GM23338 (cell line): ENCODE measurements at regions not wholly inside any gene's neighbourhood (a gene's known extent, or its start where the extent isn't known, plus 50 kb on each side); places are given as distances from the start of the nearest gene placed in this dataset.

Experiments
- ATAC-seq: fragments of 200-7000 bp; cut with Tn5 transposase; 3 replicates; pipeline ENCODE4 v1.9.1; 2020
- DNase-seq: peaks from one replicate; pipeline ENCODE4 v3.0.0-alpha.2; 2015; ENCODE audit warnings: low spot score
- H2AFZ ChIP-seq: fragments of 200-600 bp; sonication (generic); 2 replicates; pipeline ENCODE4 v1.8.0; 2016; ENCODE audit warnings: antibody characterized with exemption, mild to moderate bottlenecking, moderate library complexity
- H3F3A ChIP-seq: fragments of 200-600 bp; sonication (generic); replicated peaks from 2 replicates; pipeline ENCODE4 v1.8.0; 2017; ENCODE audit warnings: antibody characterized with exemption, mixed run types, low read depth
- H3K27ac ChIP-seq: fragments of 200-600 bp; sonication (generic); 2 replicates; pipeline ENCODE4 v1.6.1; 2016; ENCODE audit warnings: low read depth
- H3K27me3 ChIP-seq: fragments of 200-600 bp; sonication (generic); 2 replicates; pipeline ENCODE4 v1.8.0; 2016; ENCODE audit warnings: mild to moderate bottlenecking, mixed run types, moderate library complexity; ENCODE audit not compliant: insufficient read depth
- H3K36me3 ChIP-seq: fragments of 200-600 bp; sonication (generic); 2 replicates; pipeline ENCODE4 v1.8.0; 2016; ENCODE audit warnings: mild to moderate bottlenecking; ENCODE audit not compliant: insufficient read depth
- H3K4me1 ChIP-seq: fragments of 200-600 bp; sonication (generic); 2 replicates; pipeline ENCODE4 v1.8.0; 2016; ENCODE audit warnings: mild to moderate bottlenecking, moderate library complexity; ENCODE audit not compliant: insufficient read depth
- H3K4me2 ChIP-seq: fragments of 200-600 bp; sonication (generic); 2 replicates; pipeline ENCODE4 v1.7.1; 2017; ENCODE audit warnings: mixed run types
- H3K4me3 ChIP-seq: fragments of 200-600 bp; sonication (generic); 2 replicates; pipeline ENCODE4 v1.6.1; 2016; ENCODE audit warnings: mixed run types
- H3K79me2 ChIP-seq: fragments of 200-600 bp; sonication (generic); replicated peaks from 2 replicates; pipeline ENCODE4 v1.8.0; 2017; ENCODE audit warnings: mild to moderate bottlenecking; ENCODE audit not compliant: insufficient read depth
- H3K9me2 ChIP-seq: fragments of 200-600 bp; sonication (generic); 2 replicates; pipeline ENCODE4 v1.8.0; 2017; ENCODE audit not compliant: insufficient read depth
- H4K20me1 ChIP-seq: fragments of 200-600 bp; sonication (generic); replicated peaks from 2 replicates; pipeline ENCODE4 v1.8.0; 2017; ENCODE audit warnings: mild to moderate bottlenecking; ENCODE audit not compliant: insufficient read depth
- H3K27ac Mint-ChIP-seq: 2 replicates; pipeline ENCODE4 v1.8.0; 2020; ENCODE audit warnings: inconsistent platforms, mild to moderate bottlenecking, moderate library complexity, mixed read lengths
- H3K27me3 Mint-ChIP-seq: 3 replicates; pipeline ENCODE4 v1.8.0; 2022; ENCODE audit warnings: low read depth, mild to moderate bottlenecking, moderate library complexity, mixed read lengths, inconsistent platforms; ENCODE audit not compliant: insufficient read depth, poor library complexity
- H3K36me3 Mint-ChIP-seq: 3 replicates; pipeline ENCODE4 v1.8.0; 2021; ENCODE audit warnings: low read depth, mild to moderate bottlenecking, inconsistent platforms, moderate library complexity, mixed read lengths
- H3K4me1 Mint-ChIP-seq: 3 replicates; pipeline ENCODE4 v1.8.0; 2020; ENCODE audit warnings: mild to moderate bottlenecking, inconsistent platforms, mixed read lengths
- H3K4me3 Mint-ChIP-seq: 3 replicates; pipeline ENCODE4 v1.8.0; 2021; ENCODE audit warnings: moderate library complexity, mild to moderate bottlenecking, inconsistent platforms, mixed read lengths
- H3K9me3 Mint-ChIP-seq: 3 replicates; pipeline ENCODE4 v1.8.0; 2020; ENCODE audit warnings: moderate library complexity, mild to moderate bottlenecking, inconsistent platforms, mixed read lengths
- CREB1 ChIP-seq: fragments of 250-450 bp; sonication (Bioruptor Pico); IDR thresholded peaks from 2 replicates; pipeline ENCODE4 v1.5.0; 2020; ENCODE audit warnings: low read depth, mild to moderate bottlenecking, moderate library complexity
- CTCF ChIP-seq, 2 experiments: fragments of 200-600 bp in 1 of 2; sonication (generic) in 1 of 2; conservative IDR thresholded peaks; 2 replicates each; pipeline versions ENCODE4 v1.5.1 to v1.6.1; 2016 to 2017; ENCODE audit warnings: antibody characterized with exemption in 2 of 2, low read depth in 2 of 2, mild to moderate bottlenecking in 2 of 2, moderate library complexity in 1 of 2
- ETS1 ChIP-seq: IDR thresholded peaks from 2 replicates; pipeline ENCODE4 v1.6.1; 2016; ENCODE audit warnings: antibody characterized with exemption
- EZH2 ChIP-seq: fragments of 200-600 bp; sonication (generic); IDR thresholded peaks from one replicate; pipeline ENCODE4 v1.8.0; 2017; ENCODE audit warnings: antibody characterized with exemption, mild to moderate bottlenecking, low read depth; ENCODE audit not compliant: unreplicated experiment
- EZH2phosphoT487 ChIP-seq: fragments of 200-600 bp; sonication (generic); IDR thresholded peaks from one replicate; pipeline ENCODE4 v1.8.1; 2018; ENCODE audit warnings: antibody characterized with exemption; ENCODE audit not compliant: unreplicated experiment
- JUNB ChIP-seq: IDR thresholded peaks from one replicate; pipeline ENCODE4 v1.6.1; 2016; ENCODE audit warnings: antibody characterized with exemption; ENCODE audit not compliant: unreplicated experiment
- NANOG ChIP-seq: IDR thresholded peaks from 2 replicates; pipeline ENCODE4 v1.6.1; 2016; ENCODE audit warnings: antibody characterized with exemption, borderline replicate concordance
- POLR2AphosphoS5 ChIP-seq: IDR thresholded peaks from 2 replicates; pipeline ENCODE4 v1.6.1; 2016; ENCODE audit warnings: antibody characterized with exemption, low read depth
- REST ChIP-seq: IDR thresholded peaks from one replicate; pipeline ENCODE4 v1.6.1; 2018; ENCODE audit warnings: antibody characterized with exemption; ENCODE audit not compliant: unreplicated experiment
- STAT1 ChIP-seq: IDR thresholded peaks from one replicate; pipeline ENCODE4 v1.6.1; 2016; ENCODE audit warnings: antibody characterized with exemption; ENCODE audit not compliant: unreplicated experiment
- ZNF114 ChIP-seq: fragments of 250-450 bp; sonication (Bioruptor Pico); IDR thresholded peaks from 2 replicates; pipeline ENCODE4 v1.5.0; 2020; ENCODE audit warnings: mild to moderate bottlenecking, moderate library complexity
- ZNF331 ChIP-seq: fragments of 250-450 bp; sonication (Bioruptor Pico); IDR thresholded peaks from 2 replicates; pipeline ENCODE4 v1.5.0; 2020; ENCODE audit warnings: low read depth, mild to moderate bottlenecking, moderate library complexity
- ZNF462 ChIP-seq: fragments of 250-450 bp; sonication (Bioruptor Pico); IDR thresholded peaks from 2 replicates; pipeline ENCODE4 v1.5.0; 2020; ENCODE audit warnings: mild to moderate bottlenecking, moderate library complexity

- Mint-ChIP-seq H3K36me3 (peaks cover 14% of the 10 kb centered on the region; the same call in 2 of the 3 replicates), H3K27me3 (peaks cover 2% of the 10 kb centered on the region), H3K4me1 (no peaks in the 10 kb centered on the region), H3K9me3 (peaks cover 86% of the 10 kb centered on the region), H3K4me3 (no peak overlapping the region), H3K27ac (no peak overlapping the region)
- H4K20me1 ChIP-seq: no peaks in the 10 kb centered on the region
- ATAC-seq (no peak), DNase-seq (no peak)
- H2AFZ ChIP-seq: no peak overlapping the region
- no peaks in the 10 kb centered on the region for H3K27me3 ChIP-seq
- no peaks in the 10 kb centered on the region for H3K4me1 ChIP-seq
- H3K27ac ChIP-seq: no peak overlapping the region
- no peak overlapping the region for H3K4me3 ChIP-seq
- no peaks in the 10 kb centered on the region for H3K9me2 ChIP-seq
- H3K36me3 ChIP-seq: no peaks in the 10 kb centered on the region; the same call in 1 of the 2 replicates
- H3K79me2 ChIP-seq: no peaks in the 10 kb centered on the region
- no peak overlapping the region for H3K4me2 ChIP-seq
- H3F3A ChIP-seq: no peaks in the 10 kb centered on the region
- TF ChIP-seq NANOG (no peak), JUNB (no peak), CREB1 (CRISPR knock-in tag) (no peak), ZNF462 (CRISPR knock-in tag) (no peak), CTCF (conservative IDR thresholded peaks at IDR 0.05; ENCODE audit: low read depth in 2 of 2) (no peak), ZNF114 (CRISPR knock-in tag) (no peak), POLR2AphosphoS5 (no peak), REST (no peak), EZH2phosphoT487 (no peak), ZNF331 (no peak), EZH2 (no peak), ETS1 (no peak), STAT1 (no peak)
Observed at GRCh38 chr7:64431838-64432237, 118.1 kb downstream of the ZNF736 start.
